ENCODE measurements at regions not wholly inside any gene's neighbourhood (a gene's known extent, or its start where the extent isn't known, plus 50 kb on each side); places are given as distances from the start of the nearest gene placed in this dataset.

GRCh38 chr11:39304586-39304985 is 2154.9 kb downstream of the LRRC4C start:
- in situ Hi-C loops (cut with MboI; ENCODE audit: low sequenced_read_pairs): no loop called here

- in situ Hi-C loops (cut with MboI; ENCODE audit: low sequenced_read_pairs): no loop called here
These were observed 2164.8 kb downstream of the LRRC4C start for GRCh38 chr11:39294648-39295047.

GRCh38 chr11:39288011-39288410 is 2171.4 kb downstream of the LRRC4C start:
- in situ Hi-C loops (cut with MboI; ENCODE audit: low sequenced_read_pairs): no loop called here

- in situ Hi-C loops (cut with MboI; ENCODE audit: low sequenced_read_pairs): no loop called here
These were observed 2191.2 kb downstream of the LRRC4C start for GRCh38 chr11:39268176-39268690.

GRCh38 chr11:39255648-39256047 is 2203.8 kb downstream of the LRRC4C start:
- in situ Hi-C loops (cut with MboI; ENCODE audit: low sequenced_read_pairs): no loop called here

- in situ Hi-C loops (cut with MboI; ENCODE audit: low sequenced_read_pairs): no loop called here
These were observed 2209.7 kb downstream of the LRRC4C start for GRCh38 chr11:39249566-39250365.

GRCh38 chr11:39247570-39248137 is 2211.8 kb downstream of the LRRC4C start:
- in situ Hi-C loops (cut with MboI; ENCODE audit: low sequenced_read_pairs): no loop called here

GRCh38 chr11:39239553-39239952 is 2219.9 kb downstream of the LRRC4C start:
- in situ Hi-C loops (cut with MboI; ENCODE audit: low sequenced_read_pairs): no loop called here

GRCh38 chr11:39236916-39237315 is 2222.5 kb downstream of the LRRC4C start:
- in situ Hi-C loops (cut with MboI; ENCODE audit: low sequenced_read_pairs): no loop called here

- in situ Hi-C loops (cut with MboI; ENCODE audit: low sequenced_read_pairs): no loop called here
These were observed 2237.8 kb downstream of the LRRC4C start for GRCh38 chr11:39221550-39222138.

GRCh38 chr11:39220501-39221230 is 2238.8 kb downstream of the LRRC4C start:
- in situ Hi-C loops (cut with MboI; ENCODE audit: low sequenced_read_pairs): no loop called here

- in situ Hi-C loops (cut with MboI; ENCODE audit: low sequenced_read_pairs): no loop called here
These were observed 2239.4 kb downstream of the LRRC4C start for GRCh38 chr11:39220069-39220468.

- in situ Hi-C loops (cut with MboI; ENCODE audit: low sequenced_read_pairs): no loop called here
These were observed 2249.5 kb downstream of the LRRC4C start for GRCh38 chr11:39209981-39210380.

GRCh38 chr11:39205236-39205995 is 2254.0 kb downstream of the LRRC4C start:
- in situ Hi-C loops (cut with MboI; ENCODE audit: low sequenced_read_pairs): no loop called here

GRCh38 chr11:39192671-39193070 is 2266.8 kb downstream of the LRRC4C start:
- in situ Hi-C loops (cut with MboI; ENCODE audit: low sequenced_read_pairs): no loop called here

- in situ Hi-C loops (cut with MboI; ENCODE audit: low sequenced_read_pairs): no loop called here
These were observed 2268.7 kb downstream of the LRRC4C start for GRCh38 chr11:39190751-39191150.

- in situ Hi-C loops (cut with MboI; ENCODE audit: low sequenced_read_pairs): no loop called here
These were observed 2281.8 kb downstream of the LRRC4C start for GRCh38 chr11:39177678-39178077.

GRCh38 chr11:39174965-39175364 is 2284.5 kb downstream of the LRRC4C start:
- in situ Hi-C loops (cut with MboI; ENCODE audit: low sequenced_read_pairs): no loop called here

GRCh38 chr11:39174196-39174595 is 2285.3 kb downstream of the LRRC4C start:
- in situ Hi-C loops (cut with MboI; ENCODE audit: low sequenced_read_pairs): no loop called here

- in situ Hi-C loops (cut with MboI; ENCODE audit: low sequenced_read_pairs): no loop called here
These were observed 2294.4 kb downstream of the LRRC4C start for GRCh38 chr11:39165021-39165420.

GRCh38 chr11:39149214-39149613 is 2310.2 kb downstream of the LRRC4C start:
- in situ Hi-C loops (cut with MboI; ENCODE audit: low sequenced_read_pairs): no loop called here
